Activated naive CD4-positive, alpha-beta T cell treated with anti-CD3 and anti-CD28 coated beads, Interleukin-2, amount 50 U/mL, for 16 hours (primary cell): ENCODE measurements at regions not wholly inside any gene's neighbourhood (a gene's known extent, or its start where the extent isn't known, plus 50 kb on each side); places are given as distances from the start of the nearest gene placed in this dataset.
"Not testable (repeated sequence)": the region's sequence is repeated elsewhere in the genome, so short reads cannot be mapped to it uniquely, and the experiment has no call there.

ENCODE experiments used
- DNase-seq: peaks from one replicate; pipeline ENCODE4 v3.0.0-alpha.2; 2020

DNA sequence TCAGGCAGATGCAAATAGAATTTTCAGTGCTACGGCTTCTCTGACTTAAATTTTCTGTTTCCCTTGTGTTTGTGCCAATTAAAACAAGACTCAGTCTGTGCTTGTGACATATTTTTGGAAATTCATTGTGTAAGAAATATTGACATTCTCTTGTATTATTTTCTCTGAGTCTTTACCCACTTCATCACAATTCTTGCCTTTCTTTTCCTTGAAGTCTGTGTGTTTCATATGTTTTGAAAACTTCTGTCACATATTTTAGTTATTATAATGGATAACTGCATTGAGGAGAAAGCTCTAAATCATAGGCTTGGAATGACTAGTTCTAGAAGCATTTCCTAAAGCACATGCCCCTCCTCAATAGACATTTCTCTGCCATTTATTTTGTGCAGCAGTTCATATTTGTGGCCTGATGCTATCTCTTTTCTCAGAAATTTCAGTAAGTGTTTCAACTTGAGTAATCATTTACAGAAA is 206.6 kb downstream of the PALM2AKAP2 start:
- no peak for DNase-seq

DNA sequence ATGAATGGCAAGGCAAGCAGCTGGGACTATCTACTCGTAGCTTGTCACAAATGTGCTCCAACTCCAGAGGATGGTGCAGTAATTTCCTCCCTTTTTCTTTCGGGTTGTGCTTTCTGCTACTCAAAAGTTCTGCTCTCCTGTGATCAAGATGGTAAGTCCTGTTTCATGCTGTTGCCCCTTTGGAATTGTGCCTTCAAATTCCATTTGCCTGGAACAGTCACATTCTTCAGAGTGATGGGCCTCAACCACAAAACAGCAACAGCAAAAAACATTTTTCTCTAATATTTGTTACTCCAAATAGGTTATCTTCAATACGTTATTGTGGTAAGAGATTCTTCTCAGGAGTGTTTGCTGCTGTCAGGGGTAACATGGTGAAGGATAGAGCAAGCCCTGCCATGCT is 209.3 kb downstream of the PALM2AKAP2 start:
- DNase-seq: no peak

DNA sequence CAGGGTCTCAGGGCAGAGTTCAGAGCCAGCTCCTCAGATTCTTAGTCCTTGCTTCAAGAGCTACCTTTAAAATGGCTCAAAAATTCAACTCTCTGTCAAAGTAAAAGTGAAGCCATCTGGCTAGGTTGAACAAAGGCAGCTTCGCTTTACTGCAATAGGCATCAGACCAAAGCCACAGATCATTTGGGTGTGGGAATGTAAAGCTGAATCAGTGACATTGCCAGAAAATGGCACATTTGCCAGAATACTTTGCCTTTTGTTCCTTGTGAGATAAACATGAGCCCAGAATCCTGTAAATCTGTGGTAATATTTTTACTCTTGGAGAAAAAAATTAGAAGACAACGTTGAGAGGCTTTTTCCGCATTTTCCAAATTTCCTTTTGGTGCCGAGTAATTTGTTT is 210.5 kb downstream of the PALM2AKAP2 start:
- DNase-seq: no peak

DNA sequence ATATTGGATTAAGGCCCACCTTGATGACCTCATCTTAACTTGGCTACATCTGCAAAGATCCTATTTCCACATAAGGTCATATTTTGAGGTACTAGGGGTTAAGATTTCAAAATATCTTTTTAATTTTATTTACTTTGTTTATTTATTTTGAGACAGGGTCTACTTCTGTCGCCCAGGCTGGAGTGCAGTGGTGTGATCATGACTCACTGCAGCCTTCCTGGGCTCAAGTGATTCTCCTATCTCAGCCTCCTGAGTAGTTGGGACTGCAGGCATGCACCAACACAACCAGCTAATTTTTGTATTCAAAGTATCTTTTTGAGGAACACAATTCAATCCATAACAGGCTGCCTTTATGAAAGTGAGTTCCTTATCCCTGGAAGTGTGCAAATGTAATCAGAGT is 212.3 kb downstream of the PALM2AKAP2 start:
- DNase-seq: no peak

DNA sequence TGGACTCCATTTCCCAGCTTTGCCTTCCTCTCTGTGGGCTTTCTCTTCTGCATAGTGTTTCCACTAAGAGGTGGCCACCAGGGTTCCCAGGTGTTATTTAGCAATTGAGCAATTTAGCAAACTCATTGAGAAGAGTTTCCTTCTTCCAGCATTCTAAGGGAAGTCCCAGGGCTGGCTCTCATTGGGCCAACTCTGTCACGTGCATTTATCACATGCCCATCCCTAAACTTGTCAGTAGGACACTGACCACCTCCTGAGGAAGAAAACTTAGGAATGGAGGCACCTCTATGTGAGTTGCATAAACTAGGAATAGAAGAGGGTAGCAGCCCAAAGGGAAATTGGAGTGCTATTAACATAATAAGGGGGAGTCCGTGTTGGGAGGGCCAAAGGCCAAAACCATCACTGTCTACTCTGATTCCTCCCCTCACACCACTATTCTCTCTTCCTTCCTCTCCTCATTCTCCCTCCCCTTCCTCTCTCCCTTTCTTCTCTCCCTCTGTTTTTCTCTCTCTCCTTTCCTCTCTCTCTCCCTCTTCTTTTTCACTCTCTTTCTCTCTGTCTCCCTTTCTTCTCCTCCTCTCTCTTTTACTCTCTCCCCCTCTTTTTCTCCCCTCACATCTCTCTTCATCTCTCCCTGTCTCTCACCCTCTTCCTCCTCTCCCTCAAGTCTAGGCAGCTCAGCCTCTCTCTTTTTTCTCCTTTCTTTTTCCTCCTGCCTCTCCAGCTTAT is 213.4 kb downstream of the PALM2AKAP2 start:
- no peak for DNase-seq

DNA sequence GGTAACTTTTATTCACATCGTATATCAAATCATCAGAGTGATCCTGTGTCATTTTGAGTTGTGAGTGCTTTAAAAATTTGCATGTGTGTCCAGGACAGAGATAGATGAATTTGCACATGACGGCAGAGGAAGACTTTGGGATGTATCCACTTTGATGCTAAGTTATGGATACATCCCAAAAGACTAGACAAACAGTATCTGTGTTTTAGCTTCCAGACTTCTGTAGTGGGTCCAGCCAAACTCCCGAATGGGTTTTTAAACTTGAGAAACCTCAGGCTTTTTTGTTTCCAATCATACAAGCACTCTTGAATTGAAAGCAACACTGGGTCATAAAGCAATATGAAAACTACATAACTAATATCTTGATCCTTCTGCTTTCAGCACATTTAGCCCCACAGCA is 213.8 kb downstream of the C9orf152 start:
- no peak for DNase-seq

DNA sequence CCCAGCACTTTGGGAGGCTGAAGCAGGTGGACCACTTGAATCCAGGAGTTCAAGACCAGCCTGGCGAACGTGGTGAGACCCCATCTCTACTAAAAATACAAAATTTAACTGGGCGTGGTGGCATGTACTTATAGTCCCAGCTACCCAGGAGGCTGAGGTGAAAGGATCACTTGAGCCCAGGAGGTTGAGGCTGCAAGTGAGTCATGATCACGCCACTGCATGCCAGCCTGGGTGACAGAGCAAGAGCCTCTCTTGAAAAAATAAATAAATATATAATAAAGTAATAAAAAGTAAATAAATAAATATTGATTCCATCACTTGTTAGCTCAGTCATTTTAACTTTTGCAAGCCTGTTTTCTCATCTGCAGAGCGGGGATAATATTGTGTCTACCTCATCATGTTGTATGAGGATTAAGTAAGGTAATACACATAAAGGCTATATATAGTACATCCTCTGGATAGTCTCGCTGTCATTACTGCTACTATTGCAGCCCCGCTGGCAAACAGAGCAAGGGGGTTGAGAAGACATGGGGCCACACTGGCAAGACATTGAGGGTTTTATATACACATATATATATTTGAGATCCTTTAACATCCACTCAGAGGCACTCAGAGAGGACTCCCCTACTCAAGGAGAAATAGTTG is 210.9 kb downstream of the C9orf152 start:
- DNase-seq: no peak

DNA sequence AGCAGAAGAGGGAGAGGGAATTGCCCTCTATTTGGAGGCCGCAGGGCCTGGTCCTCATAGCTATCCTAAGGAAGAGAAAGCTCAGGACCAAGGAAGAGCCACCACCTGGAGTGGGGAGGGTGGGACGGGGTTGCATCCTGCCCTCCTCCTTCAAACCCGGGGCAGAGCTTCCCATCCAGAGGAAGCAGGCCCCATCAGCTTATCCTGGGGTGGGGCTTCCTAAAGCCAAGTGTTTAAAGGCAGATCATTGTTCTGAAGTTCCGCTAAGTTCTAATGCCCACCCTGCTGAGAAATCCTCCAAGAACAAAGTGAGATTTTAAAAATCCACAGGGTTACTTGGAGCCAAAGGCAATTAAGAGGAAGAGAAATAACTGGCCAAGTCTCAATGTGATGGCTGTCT is 210.3 kb downstream of the C9orf152 start:
- DNase-seq: no peak

DNA sequence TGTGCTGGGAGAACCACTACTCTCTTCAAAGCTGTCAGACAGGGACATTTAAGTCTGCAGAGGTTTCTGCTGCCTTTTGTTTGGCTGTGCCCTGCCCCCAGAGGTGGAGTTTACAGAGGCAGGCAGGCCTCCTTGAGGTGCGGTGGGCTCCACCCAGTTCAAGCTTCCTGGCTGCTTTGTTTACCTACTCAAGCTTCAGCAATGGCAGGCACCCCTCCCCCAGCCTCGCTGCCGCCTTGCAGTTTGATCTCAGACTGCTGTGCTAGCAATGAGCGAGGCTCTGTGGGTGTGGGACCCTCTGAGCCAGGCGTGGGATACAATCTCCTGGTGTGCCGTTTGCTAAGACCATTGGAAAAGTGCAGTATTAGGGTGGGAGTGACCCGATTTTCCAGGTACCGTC is 202.4 kb downstream of the C9orf152 start:
- DNase-seq: not testable (repeated sequence)

DNA sequence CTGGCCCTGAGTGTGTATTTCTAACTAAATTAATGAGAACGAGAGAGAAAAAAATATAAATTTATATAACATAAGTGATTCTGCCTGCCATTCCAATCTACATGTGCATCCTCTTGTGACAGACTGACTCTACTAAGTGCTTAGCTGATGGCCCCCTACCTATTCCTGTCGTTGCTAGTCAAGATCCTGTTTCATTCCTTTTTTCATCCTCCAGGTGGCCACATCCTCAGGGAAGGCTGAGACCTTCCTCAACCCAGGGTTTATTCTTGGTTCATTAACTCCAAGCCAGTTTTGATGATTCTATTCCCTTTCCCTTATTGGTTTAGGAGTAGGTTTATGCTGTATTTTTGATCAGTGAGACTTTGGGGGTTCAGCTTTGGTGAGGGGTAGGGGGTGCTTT is 201.3 kb downstream of the C9orf152 start:
- DNase-seq: no peak

DNA sequence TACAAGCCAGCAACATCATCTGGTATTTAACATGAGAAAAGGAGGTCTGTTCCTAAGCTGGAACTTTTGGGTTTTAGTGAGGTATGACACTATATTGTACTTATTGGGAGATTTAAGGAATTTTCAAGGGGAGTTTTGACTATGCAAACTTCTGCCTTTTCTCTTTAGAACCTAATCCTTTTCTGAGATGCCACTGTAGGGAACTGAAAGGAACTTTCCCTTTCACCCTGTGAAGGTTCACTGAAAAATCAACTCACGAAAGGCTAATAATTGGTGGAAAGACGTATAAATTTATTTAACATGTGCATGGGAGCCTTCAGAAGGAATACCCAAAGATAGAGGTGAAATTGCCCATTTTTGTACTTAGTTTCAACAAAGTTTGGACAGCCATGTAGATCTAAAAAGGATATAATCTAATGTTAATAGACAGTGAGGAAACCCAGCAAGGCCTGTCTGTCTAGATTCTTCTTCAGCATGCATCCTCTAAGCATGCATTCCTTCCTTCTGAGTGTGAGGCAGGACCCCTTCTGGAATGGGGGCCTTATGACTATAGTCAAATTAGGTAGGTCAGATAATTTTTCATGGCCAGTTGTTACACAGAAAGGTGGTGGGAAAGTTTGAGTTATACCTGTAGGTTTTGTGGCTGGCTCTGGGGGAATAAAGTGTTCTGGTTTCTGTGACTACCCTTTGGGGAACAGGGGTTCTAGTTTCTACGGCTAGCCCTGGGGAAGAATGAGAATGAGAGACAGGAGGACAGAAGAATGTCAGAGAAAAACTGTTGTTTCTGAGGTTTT is 200.3 kb downstream of the C9orf152 start:
- no peak for DNase-seq

DNA sequence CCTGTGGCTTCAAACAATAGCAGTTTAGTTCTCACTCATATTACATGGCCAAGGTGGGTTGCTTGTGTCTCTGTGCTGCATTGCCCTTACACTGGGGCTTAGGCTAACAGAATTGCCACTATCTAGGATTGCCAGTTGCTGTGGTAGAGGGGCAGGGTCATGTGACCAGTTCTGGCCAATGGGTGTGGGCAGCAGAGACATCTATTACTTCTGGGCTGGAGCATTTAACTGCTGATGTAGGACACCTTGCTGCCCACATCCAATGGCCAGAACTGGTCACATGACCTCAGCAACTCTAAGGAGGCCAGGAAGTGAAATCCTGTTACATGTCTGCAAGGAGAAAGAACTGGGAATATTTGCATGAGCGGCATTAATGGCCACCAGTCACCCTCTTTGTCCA is 199.3 kb downstream of the C9orf152 start:
- DNase-seq: no peak

DNA sequence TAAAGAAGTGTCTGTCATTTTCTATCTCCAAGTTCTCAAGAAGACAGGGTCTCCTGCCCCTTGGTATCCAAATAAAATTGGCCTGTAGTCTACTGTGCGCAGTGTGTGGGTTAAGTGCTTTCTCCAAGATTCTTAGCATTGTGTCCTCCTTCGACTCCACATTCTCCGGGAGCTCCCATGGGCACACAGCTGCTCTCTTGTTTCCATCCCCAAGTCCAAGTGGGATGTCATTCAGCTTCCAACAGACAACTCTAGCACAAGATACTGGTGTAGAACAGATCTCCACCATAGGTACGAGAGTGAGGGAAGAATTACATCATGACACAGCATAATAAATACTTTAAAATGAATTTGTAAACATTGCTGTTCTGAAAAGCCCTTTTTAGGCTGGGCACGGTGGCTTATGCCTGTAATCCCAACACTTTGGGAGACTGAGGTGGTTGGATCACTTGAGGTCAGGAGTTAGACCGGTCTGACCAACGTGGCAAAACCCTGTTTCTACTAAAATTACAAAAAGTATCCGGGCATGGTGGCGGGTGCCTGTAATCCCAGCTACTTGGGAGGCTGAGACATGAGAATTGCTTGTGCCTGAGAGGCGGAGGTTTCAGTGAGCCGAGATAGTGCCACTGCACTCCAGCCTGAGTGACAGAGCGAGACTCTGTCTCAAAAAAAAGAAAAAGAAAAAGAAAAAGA is 196.2 kb downstream of the C9orf152 start:
- DNase-seq: no peak

DNA sequence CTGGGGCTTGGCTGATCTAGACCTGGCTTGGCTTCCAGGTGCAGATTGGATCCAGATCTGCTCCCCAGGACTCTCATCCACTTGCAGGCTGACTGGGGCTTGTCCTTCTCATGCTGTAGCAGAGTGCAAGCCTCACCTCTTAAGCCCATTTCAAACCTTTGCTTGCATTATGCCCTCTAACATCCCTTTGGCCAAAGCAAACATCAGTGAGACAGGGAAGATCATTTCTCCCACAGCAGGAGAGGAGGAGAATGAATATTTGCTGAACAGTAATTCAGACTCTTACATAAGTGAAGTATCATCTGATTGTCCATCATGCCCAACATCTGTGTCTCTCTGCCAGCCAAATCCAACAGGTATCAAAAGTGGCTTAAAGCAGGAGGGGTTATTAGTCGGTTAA is 194.9 kb downstream of the C9orf152 start:
- no peak for DNase-seq

DNA sequence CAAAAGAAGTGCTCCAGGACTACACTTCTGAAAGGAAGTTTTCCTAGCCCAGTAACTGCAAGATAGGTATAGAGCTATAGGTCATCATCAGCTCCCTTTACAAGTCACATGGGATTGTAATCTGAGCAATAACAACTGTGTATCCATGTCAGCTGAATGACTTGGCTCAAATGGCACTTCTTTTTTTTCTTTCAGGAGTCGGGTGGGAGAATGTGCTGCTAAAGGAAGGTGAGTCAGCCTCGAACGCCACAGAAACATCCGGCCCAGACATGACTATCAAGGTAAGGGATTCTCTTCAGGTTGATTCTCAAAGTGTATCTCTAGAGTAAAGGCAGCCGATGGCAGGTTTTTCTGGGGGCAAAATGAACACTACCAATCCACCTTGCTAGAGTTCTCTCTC is 192.2 kb downstream of the C9orf152 start:
- no peak for DNase-seq

DNA sequence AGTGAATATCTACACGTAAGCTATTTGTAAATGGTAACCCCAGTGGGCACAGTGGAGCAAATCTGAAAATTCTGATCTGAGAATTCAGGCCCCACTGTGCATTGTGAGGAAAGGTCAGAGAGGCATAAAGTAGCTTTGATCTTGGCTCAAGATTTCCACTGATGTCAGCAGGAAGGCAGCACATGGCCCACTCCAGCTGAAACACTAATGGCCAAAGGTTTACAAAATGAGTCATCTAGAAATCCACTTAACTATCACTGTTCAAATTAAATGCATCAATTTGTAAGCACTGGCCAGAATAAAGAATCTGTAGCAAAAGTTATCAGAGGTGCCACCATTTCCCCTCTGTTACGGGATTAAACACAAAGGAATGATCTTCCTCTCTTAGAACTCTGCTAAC is 191.6 kb downstream of the C9orf152 start:
- no peak for DNase-seq

DNA sequence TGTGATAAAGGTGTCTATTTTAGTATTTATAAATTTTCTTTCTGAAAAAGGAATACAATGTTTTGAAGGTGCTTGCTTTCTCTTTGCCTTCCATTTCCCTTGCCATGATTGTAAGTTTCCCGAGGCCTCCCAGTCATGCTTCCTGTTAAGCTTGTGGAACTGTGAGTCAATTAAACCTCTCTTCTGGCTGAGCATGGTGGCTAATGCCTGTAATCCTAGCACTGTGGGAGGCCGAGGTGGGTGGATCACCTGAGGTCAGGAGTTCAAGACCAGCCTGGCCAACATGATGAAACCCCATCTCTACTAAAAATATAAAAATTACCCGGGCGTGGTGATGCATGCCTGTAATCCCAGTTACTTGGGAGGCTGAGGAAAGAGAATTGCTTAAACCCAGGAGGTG is 187.7 kb downstream of the C9orf152 start:
- not testable (repeated sequence) for DNase-seq

DNA sequence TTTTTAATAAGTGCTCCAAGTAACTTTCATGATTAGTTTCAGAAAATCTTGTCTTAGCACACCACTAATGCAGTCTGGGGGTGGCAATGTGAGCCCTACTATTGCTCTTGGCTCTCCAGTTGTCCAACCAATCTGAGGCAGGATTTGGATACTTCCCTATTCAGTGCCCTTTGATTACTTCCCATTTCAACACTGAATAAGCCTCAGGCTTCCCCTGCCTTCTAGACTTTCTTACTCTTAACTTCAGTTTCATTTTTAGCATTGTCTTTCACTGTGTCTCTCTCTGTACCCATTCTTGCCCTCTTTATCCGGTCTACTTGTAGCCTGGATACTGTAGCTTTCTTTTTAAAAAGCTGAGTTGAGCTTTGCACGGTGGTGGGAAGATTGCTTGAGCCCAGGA is 186.1 kb downstream of the C9orf152 start:
- DNase-seq: no peak

DNA sequence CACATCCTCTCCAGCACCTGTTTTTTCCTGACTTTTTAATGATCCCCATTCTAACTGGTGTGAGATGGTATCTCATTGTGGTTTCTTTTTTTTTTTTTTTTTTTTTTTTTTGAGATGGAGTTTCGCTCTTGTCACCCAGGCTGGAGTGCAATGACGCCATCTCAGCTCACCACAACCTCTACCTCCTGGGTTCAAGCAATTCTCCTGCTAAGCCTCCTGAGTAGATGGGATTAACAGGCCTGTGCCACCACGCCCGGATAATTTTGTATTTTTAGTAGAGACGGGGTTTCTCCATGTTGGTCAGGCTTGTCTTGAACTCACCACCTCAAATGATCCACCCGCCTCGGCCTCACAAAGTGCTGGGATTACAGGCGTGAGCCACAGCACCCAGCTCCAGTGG is 184.7 kb downstream of the C9orf152 start:
- DNase-seq: not testable (repeated sequence)

DNA sequence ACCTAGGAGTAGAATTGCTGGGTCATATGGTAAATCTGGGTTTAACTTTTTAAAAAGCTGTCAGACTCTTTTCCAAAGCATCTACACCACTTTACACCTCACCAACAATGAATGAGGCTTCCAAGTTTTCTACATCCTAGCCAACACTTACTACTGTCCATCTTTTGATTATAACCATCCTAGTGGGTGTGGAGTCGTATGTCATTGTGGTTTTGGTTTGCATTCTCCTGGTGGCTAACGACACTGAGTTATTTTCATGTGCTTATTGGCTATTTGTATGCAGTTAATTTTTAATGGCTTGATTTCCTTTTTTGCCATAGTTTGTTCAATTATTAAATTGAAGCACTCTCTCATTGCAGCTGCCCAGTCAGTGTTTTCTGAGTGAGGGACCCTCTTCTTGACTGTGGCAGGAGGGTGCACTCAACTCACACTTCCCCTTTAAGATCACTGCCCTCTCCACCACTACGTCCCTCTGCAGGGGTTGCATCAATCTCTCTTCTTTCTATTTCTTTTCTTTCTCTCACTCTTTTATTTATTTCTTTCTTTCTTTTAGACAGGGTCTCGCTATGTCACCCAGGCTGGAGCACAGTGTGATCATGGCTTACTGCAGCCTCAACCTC is 182.3 kb downstream of the C9orf152 start:
- no peak for DNase-seq

DNA sequence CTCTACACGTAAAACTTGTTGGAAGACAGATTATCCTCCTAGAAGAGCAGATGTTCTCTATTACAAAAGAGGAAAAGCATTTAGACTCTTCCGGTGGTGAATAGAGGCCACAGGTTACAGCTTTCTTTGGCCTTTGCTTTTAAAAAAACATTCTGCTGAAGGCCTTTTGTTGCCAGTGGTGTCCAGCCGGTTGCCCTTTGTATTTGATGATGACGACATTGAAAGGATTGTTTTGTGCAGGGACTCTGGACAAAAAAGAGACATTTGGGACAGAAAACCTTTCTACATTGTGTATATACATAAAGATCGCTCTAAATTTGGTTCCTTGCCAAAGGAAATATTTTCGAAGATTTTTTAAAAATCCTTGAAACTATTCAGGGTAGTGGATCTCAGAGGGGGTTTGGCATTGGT is 180.3 kb downstream of the C9orf152 start:
- no peak for DNase-seq

DNA sequence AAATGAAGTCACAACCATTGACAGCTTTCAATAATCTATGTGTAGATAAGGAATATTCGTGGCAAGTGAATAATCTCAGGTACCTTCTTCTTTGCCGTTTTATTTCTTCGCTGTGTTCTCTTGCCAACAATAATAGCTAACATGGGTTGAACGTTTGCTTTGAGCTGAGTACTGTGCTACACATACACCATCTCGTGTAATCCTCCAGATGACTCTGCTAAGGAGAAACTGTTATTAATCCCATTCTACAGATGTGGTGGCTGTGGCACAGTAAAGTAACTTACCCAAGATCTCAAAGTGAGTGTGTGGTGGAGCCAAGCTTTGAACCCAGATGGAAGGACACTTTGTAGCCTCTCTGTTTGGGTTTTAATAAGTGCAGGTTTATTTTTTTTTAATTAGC is 179.7 kb downstream of the C9orf152 start:
- DNase-seq: no peak

DNA sequence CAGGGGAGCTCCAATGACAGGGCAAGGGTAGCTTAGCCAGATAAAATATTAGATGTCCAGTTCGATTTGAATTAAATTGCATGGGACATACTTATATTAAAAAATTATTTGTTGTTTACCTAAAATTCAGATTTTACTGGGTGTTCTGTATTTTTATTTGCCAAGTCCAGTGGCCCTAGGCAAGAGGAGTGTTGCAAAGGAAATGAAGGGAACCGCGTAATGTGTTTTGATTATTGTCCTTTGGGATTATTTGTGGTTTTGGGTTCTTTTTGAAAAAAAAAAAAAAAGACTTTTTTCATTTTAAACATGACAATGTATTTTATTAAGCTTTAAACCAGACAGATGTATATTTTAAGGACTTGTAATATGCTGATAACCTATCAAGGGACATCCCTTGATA is 179.3 kb downstream of the C9orf152 start:
- DNase-seq: no peak
